Thyroid gland (tissue), 4 donors: ENCODE measurements at regions not wholly inside any gene's neighbourhood (a gene's known extent, or its start where the extent isn't known, plus 50 kb on each side); places are given as distances from the start of the nearest gene placed in this dataset.

ENCODE experiments used
- CTCF ChIP-seq, 6 experiments: fragments of 200-600 bp in 3 of 6; fragments of 450-650 bp in 3 of 6; sonication (generic) in 3 of 6; IDR thresholded peaks; one replicate each; pipeline ENCODE4 v1.5.1; 2016 to 2019; ENCODE audit warnings: antibody characterized with exemption in 6 of 6, mild to moderate bottlenecking in 2 of 6, inconsistent platforms in 1 of 6, moderate library complexity in 1 of 6
- POLR2A ChIP-seq, 2 donors: fragments of 450-650 bp; IDR thresholded peaks; one replicate each; pipeline ENCODE4 v1.6.1; 2017; ENCODE audit warnings: antibody characterized with exemption in 2 of 2, mild to moderate bottlenecking in 2 of 2, moderate library complexity in 1 of 2

GRCh38 chr3:150150633-150151032, 179.9 kb upstream of the PFN2 start:
- TF ChIP-seq CTCF (IDR thresholded peaks at IDR 0.05) (no peak), POLR2A (IDR thresholded peaks at IDR 0.05) (no peak)
